ENCODE measurements at regions not wholly inside any gene's neighbourhood (a gene's known extent, or its start where the extent isn't known, plus 50 kb on each side); places are given as distances from the start of the nearest gene placed in this dataset.

DNA sequence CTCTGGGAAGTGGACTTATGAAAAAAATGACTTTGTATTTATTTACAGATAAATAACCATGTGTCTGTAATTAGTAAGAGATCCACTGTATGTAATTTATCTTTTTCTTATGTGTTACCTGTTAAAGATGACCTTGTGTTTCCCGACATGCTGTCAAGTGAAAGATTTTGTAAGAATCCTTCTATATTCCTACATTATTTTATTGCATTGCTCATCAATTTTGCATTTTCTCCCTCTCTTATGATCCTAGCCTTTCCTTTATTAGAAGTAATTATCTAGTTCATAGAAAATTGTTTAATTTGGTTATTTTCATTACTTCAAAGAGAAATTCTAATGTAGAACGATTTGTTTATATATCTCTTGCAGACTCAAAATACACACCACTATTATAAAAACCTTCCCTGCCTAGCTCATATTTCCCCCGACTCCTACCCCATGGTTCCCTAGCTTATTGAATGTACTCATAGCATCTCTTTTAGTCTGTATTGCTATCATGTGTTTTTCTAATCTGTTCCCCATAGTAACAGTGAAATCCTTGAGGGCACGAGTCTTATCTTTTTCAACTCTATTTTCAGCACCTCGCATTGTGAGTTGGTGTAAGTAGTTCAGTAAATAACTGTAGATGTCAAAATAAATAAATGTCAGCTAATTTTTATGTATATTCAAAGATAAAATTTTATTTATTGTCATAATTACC lies 774.4 kb downstream of the HDGFL1 start:
- DNase-seq (ENCODE audit: low spot score) = no peak

DNA sequence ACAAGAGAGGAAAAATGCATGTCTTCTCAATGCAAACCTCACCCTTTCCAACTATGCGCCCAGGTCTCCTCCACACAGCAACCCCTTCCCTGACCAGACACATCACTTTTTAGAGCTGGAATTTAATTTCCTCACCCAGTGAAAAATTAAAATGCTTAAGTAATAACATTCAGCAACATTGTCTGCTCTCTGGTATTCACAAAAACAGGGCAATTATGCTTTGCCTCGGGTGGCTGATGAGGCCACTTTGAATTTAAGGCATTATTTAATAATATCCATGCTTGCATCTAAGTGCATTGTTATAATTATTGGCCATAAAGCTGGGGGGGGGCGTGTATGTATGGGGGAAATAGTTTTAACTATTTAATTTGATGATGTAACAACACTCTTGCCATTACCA lies 777.8 kb upstream of the NRSN1 start:
- DNase-seq (ENCODE audit: low spot score) = no peak

GRCh38 chr6:23349521-23350147 lies 776.4 kb upstream of the NRSN1 start:
- DNase-seq (ENCODE audit: low spot score) = peak; percentile 80

DNA sequence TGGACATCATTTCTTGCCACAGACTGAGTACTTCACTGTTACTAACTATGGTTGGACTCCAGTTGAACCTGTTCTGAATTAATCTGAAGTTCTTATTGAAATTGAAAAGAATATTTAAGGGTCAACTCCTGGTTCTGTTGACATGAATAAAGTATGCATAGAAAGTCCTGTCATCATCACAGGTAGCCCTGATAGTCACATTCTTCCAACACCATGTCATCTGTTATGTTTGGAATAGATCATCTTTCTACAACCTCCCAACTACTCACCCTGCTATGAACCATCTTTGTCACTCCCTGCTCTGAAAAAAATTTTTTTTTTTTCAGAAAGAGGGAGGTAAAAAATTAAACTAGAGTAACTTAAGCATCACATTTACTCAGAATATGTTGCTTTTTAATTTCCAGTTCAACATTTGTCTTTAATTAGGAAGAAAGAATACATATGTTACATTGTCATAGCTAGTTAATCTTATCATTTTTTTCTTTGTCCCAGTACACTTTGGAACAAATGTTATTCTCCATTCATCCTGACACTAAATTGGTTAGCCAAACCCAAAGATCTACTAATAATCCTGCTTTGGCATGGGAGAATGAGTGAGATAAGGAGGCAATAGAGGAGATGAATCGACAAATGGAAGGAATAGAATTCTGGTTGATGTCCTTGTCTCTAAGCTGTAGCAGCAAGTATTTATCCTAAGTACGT lies 775.1 kb upstream of the NRSN1 start:
- DNase-seq (ENCODE audit: low spot score) = peak; percentile 73

DNA sequence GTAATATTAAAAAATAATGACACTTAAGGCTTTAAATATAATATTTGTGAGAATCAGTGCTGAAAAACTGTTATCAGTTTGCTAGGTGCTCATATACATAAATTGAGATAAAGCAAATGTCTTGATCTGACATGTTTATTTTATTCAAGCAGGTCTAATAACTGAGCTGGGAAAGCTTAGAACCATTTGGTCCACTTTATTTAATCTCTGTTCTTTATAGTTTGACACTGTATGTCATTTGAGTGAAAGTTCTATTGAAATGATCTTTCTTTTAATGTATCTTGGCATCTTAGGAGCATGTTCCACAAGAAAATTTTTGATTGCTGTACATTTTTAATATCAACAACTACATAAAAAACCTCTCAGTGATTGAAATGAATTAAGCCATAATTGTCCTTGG lies 772.0 kb upstream of the NRSN1 start:
- DNase-seq (ENCODE audit: low spot score) = no peak

- peak; percentile 58 for DNase-seq (ENCODE audit: low spot score)
These were observed 768.7 kb upstream of the NRSN1 start for GRCh38 chr6:23357185-23357766.

- DNase-seq (ENCODE audit: low spot score) = no peak
These were observed 760.3 kb upstream of the NRSN1 start for GRCh38 chr6:23365732-23366131.

- DNase-seq (ENCODE audit: low spot score) = no peak
These were observed 758.7 kb upstream of the NRSN1 start for GRCh38 chr6:23367311-23367710.

DNA sequence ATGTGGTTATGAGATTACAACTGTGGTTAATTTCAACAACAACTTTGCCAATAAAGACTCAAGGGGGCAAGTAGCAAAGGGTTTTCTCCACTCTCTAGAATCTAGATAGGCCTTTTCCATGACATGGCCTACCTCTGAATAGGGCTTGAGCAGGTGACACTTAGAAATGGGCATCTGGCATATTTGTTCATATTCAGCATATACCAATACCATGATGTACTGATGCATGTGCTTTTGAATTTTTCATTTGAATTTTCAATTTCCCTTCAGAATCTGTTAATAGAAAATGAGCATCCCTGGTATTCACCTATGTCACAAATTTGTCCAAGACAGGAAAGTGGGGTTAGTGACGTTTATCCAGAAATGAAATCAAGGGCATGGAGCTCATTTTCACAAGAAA lies 757.5 kb upstream of the NRSN1 start:
- no peak for DNase-seq (ENCODE audit: low spot score)

DNA sequence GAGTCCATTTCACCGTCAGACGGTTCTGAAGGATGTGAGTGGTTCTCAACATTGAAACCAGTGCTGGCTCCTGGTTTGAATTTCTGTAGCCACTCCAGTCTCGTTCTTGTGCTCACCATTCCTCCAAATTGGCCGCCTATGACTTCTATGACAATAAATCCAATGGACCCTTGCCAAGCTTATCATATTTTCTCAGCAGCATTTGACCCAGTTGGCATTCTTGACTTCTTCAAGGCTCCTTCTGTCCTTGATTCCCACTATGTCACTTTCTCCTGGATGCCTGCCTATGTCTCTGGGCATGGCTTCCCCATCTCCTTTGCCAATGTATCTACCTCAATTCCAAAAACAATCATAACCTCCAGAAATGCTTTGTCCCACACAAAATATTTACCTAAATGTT lies 756.0 kb upstream of the NRSN1 start:
- DNase-seq (ENCODE audit: low spot score) = no peak

- no peak for DNase-seq (ENCODE audit: low spot score)
These were observed 754.7 kb upstream of the NRSN1 start for GRCh38 chr6:23371132-23371915.

DNA sequence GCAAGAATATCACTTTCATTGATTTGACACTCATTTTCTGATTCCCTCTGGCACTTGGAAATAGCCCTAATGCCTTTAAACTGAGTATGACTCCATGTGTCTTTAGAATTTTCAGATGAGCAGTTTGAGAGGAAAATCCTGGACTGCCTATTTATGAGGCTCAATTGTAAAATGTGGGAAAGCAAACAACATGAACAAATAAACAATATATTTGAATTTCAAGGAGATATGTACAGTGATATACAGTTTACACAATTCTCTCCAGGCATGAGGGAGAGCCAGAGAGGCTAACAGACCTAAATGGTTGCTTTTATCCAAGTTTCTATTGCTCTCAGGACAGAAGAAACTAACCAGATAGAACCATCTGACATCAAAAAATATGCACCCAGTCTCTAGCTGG lies 748.2 kb upstream of the NRSN1 start:
- DNase-seq (ENCODE audit: low spot score) = no peak

- DNase-seq (ENCODE audit: low spot score) = no peak
These were observed 745.5 kb upstream of the NRSN1 start for GRCh38 chr6:23380465-23380864.

- DNase-seq (ENCODE audit: low spot score) = no peak
These were observed 737.8 kb upstream of the NRSN1 start for GRCh38 chr6:23388086-23388783.

DNA sequence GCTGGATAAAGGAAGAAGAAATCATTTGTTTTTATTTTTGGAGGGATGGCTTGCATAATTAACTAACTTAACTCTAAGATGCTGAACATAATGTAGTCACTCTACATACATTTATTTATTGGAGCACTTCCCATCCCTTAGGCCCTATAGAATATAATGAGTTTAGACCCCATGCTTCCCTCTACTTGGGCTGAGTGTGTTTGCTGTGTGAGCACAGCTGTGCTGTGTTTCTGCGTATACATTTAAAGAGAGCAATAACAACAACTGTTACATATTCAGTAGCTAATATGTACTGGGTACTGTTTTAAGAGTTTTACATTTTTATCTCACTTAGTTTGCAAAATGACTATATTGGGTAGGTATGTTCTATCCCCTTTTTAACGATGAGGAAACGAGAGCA lies 736.6 kb upstream of the NRSN1 start:
- DNase-seq (ENCODE audit: low spot score) = no peak

DNA sequence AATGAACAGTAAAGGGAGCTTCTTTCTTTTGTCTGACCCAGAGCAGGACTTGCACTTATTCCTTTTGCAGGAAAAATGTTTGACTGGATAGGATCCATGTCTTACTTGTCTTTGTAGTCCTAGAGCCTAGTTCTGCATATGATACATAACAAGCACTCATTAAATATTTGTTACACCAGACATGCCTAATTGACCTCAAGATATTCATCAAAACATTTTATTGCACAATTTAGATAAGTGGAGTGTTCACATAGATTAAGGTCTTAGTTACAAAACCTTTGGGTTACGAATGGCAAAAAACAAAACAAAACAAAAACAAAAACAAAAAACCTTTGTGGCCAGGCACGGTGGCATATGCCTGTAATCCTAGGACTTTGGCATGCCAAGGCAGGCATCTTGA lies 735.8 kb upstream of the NRSN1 start:
- DNase-seq (ENCODE audit: low spot score) = no peak

DNA sequence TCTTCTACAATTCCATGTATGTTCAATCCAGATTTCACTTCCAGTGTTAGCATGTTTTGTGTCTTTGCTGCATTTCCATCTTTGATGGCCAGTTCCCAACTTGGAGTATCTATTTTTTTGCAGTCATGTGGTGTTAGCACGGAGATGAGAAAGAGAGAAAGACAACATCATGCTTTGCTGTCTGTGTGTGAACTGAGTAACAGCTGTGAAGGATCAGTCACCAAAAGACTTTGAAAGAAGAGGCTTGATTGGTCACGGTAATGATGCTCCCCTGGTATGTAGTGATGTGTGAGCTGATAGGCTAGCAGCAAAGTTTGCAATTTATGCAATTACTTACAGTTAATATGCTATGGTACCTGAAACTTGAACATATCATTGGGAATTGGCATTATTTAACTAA lies 731.3 kb upstream of the NRSN1 start:
- DNase-seq (ENCODE audit: low spot score) = no peak

- no peak for DNase-seq (ENCODE audit: low spot score)
These were observed 730.6 kb upstream of the NRSN1 start for GRCh38 chr6:23395381-23395780.

DNA sequence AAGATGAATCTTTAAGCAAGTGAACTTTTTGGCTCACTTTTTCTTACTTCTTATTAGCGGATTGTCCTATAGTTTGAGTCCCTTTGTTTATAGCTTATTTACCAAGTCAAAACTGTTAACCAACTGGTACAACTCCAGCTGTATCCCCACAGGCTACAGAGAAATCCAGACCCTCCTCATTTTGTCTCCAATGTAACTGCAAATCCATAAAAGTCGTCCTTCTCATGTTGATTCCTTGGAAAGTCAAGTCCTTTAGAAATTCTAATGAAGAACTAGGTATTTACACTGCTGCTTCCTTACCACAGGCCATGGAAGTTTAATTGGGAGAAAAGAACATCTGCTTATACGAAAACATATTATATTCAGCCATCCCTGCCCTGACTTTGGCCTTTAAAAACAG lies 729.1 kb upstream of the NRSN1 start:
- DNase-seq (ENCODE audit: low spot score) = no peak

DNA sequence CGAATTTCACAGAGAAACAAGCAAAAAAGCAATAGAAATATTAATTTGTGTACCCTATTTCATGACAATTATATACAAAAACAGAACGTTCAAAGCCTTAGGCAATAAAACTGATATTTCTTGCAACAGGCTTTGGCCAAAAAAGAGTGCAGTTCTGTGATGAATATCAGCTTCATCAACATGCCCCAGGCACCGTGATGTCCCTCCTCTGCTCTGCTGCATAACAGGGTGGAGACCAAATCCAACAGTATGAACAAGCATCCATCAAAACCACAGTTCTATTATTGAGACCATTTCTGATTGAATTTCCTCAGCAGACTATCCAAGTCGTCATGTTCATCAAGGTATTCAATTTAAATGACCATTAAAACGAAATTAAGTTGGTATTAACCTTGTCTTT lies 722.6 kb upstream of the NRSN1 start:
- no peak for DNase-seq (ENCODE audit: low spot score)

DNA sequence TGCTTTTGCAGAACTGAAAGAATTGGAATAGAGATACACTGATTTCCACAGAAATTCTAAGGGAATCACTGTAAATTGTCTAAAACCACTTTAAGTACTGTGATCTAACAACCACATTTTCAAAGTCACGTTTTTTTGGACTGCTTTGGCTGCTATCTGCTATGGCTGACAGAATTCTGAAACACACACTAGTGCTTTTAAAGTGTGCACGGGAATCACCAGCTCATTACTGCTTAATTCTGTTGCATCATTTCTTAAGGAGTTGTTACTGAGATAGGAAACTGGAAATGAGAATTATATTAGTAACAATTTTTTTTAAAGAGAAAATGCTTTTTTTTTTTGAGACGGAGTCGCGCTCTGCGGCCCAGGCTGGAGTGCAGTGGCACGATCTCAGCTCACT lies 716.5 kb upstream of the NRSN1 start:
- DNase-seq (ENCODE audit: low spot score) = no peak
